Stomach (tissue), 4 donors: ENCODE measurements at regions not wholly inside any gene's neighbourhood (a gene's known extent, or its start where the extent isn't known, plus 50 kb on each side); places are given as distances from the start of the nearest gene placed in this dataset.

ENCODE experiments used
- CTCF ChIP-seq, 7 experiments: fragments of 450-650 bp in 4 of 7; fragments of 200-600 bp in 3 of 7; sonication (generic) in 3 of 7; IDR thresholded peaks; one replicate each; pipeline ENCODE4 v1.5.1; 2016 to 2019; ENCODE audit warnings: antibody characterized with exemption in 7 of 7, control low read depth in 2 of 7, mild to moderate bottlenecking in 1 of 7
- EP300 ChIP-seq: sonication (generic); formaldehyde crosslinking; IDR thresholded peaks from one replicate; pipeline ENCODE4 v1.6.1; 2017; ENCODE audit warnings: antibody characterized with exemption
- POLR2A ChIP-seq, 4 donors: fragments of 450-650 bp; IDR thresholded peaks; one replicate each; pipeline ENCODE4 v1.6.1; 2016; ENCODE audit warnings: antibody characterized with exemption in 4 of 4, control low read depth in 2 of 4, mild to moderate bottlenecking in 1 of 4, moderate library complexity in 1 of 4
- POLR2AphosphoS5 ChIP-seq, 3 donors: sonication (generic); formaldehyde crosslinking; IDR thresholded peaks; one replicate each; pipeline ENCODE4 v1.6.1; 2016; ENCODE audit warnings: antibody characterized with exemption in 3 of 3

- no peak for TF ChIP-seq CTCF (IDR thresholded peaks at IDR 0.05)
- TF ChIP-seq POLR2A (IDR thresholded peaks at IDR 0.05) = no peak
- TF ChIP-seq EP300 = no peak
- no peak for TF ChIP-seq POLR2AphosphoS5 (IDR thresholded peaks at IDR 0.05)
These were observed 161.5 kb upstream of the KCNJ3 start for GRCh38 chr2:154537024-154537423.
